Amygdala (tissue), 56 donors: ENCODE measurements at regions not wholly inside any gene's neighbourhood (a gene's known extent, or its start where the extent isn't known, plus 50 kb on each side); places are given as distances from the start of the nearest gene placed in this dataset.
"Not testable (repeated sequence)": the region's sequence is repeated elsewhere in the genome, so short reads cannot be mapped to it uniquely, and the experiment has no call there.

ENCODE experiments used
- DNase-seq, 56 donors: peaks; one replicate each; lab custom pipeline; 2025; lab: John Stamatoyannopoulos, UW

- no peak for DNase-seq
These were observed 76.1 kb upstream of the PPP2R3B start for GRCh38 chrX:462853-463252.

DNA sequence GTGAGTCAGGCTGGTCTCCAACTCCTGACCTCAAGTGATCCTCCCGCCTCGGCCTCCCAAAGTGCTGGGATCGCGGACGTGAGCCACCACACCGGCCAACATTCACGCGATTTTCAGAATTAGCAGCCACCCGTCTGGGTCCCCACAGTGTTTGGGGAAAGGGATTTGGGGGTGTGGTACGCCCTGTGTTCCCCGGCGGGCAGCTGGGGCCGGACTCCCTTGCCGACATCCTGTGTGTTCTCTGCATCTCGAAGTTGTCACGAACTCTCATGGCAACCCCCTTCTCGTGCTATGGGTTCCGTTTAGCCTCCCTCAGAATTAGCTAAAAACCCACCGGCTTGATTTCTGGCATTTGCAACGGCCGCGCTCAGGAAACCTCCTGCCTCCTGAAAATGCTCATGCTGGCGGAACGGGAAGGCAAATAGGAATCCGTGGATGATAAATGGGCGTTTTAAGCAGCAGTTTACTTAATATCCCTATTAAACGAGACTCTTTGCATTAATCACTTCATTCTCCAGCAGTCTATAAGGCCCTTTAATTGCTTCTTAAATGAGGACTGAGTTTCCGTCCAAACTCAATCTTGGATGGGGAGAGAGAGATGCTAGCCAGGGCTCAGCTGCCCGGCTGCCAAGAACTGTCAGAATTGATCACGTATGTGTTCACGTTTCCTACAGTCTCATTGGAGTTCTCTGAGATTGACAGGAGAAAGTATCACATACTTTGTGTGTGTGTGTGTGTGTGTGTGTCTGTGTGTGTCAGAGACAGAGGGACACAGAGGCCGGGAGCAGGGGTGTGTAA, 78.9 kb upstream of the PPP2R3B start:
- no peak for DNase-seq

- DNase-seq, result not testable (repeated sequence)
These were observed 80.1 kb upstream of the PPP2R3B start for GRCh38 chrX:466836-467235.

- not testable (repeated sequence) for DNase-seq
These were observed 81.0 kb upstream of the PPP2R3B start for GRCh38 chrX:467686-468085.

GRCh38 chrX:468979-469378, 82.3 kb upstream of the PPP2R3B start:
- DNase-seq, result no peak

DNA sequence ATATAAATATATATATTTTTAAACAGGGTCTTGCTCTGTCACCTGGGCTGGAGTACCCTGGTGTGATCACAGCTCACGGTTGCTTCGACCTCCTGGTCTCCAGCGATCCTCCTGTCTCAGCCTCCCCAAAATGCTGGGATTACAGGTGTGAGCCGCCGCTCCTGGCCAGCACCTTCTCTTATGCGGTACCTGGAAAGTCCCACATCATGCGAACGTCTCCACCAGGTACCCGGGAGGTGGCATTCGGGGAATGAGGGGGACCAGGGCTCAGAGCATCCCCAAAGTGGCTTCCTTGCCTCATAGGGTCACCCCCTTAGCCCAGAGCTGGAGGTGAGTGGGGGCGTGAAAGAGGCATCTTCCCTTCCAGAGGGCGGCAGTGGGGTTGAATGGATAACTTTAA, 84.0 kb upstream of the PPP2R3B start:
- DNase-seq, result no peak

- DNase-seq, result no peak
These were observed 84.6 kb upstream of the PPP2R3B start for GRCh38 chrX:471281-471680.

DNA sequence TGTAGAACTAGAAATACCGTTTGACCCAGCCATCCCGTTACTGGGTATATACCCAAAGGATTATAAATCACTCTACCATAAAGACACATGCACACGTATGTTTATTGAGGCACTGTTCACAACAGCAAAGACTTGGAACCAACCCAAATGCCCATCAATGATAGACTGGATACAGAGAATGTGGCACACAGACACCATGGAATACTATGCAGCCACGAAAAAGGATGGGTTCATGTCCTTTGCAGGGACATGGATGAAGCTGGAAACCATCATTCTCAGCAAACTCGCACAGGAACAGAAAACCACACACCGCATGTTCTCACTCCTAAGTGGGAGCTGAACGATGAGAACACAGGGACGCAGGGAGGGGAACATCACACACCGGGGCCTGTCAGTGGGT, 85.6 kb upstream of the PPP2R3B start:
- not testable (repeated sequence) for DNase-seq

DNA sequence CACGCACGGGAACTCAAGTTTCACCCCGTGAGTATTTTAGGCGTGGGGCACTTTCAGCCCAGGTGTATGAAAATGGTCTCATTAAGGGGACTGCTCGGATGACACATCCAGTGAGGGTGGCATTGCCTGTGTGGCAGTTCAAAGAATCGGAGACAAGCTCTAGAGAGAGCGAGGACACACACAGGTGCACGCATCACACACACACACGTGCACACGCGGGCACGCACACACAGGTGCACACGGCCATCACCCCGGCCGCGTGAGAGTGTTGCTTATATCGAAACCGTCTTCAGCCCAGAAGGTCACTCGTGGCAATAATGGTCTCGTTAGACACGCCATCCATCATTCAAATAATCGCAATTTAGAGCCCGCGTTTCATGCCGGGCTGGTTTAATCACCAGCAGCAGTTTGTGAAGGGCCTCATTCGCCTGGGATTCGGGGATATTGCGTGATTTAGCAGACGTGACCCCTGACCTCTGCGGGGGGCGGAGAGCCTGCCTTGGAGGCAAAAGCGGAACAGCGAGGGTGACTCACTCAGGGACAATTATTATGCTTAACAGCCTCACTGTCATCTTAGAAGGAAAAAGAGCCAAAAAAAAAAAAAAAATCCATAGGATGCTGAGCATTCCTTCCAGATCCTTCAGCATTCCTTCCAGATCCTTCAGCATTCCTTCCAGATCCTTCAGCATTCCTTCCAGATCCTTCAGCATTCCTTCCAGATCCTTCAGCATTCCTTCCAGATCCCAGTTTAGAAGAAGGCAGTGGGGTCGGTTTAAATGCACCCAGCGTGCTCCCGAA, 89.4 kb upstream of the PPP2R3B start:
- DNase-seq, result no peak

- no peak for DNase-seq
These were observed 90.0 kb upstream of the PPP2R3B start for GRCh38 chrX:476724-477075.

DNA sequence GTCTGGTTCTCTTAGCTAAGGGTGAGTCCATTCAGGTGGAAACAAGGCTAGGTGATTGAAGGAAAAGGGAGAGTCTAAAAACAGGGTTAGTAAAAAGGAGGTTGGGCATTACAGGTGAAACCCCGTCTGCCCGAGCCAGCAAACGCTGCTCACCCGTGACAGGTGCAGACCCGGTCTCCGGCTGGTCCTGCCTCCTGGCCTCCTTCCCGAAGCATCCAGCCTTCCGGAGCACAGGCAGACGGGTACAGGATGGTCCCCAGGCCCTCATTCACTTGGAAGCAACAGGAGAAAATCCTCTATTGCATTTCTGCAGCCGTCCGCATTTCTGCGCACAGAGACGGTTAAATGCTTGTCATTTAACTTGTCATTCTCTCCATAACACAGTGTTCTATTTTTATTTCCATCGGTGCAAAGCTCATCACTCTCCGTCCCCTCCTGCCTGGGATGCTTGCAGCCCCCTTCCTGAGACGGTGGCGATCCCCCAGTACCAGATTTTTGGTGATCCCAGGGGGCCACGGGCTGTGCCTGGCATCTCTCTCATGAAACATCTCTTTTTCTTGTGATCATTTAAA, 90.8 kb upstream of the PPP2R3B start:
- no peak for DNase-seq

- DNase-seq, result no peak
These were observed 92.7 kb upstream of the PPP2R3B start for GRCh38 chrX:479273-479981.

DNA sequence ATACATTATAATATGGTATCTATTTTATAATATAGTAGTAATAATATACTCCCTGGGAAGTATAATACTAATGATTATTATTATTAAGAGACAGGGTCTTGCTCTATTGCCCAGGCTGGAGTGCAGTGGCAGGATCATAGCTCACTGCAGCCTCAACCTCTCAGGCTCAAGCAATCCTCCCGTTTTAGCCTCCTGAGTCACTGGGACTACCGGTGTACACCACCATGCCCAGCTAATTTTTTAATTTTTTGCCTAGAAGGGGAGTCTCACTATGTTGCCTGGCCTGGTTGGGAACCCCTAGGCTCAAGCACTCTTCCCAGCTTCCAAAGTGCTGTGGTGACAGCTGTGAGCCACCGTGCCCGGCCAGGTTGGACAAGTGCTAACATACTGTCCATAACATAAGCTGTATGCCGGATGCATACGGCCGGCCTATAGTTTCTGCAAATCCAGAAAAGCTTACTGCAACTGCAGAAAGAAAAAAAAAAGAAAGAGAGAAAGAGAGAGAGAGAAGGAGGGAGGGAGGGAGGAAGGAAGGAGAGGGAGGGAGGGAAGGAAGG, 94.2 kb upstream of the PPP2R3B start:
- no peak for DNase-seq

GRCh38 chrX:482192-482701, 95.5 kb upstream of the PPP2R3B start:
- DNase-seq, result no peak

DNA sequence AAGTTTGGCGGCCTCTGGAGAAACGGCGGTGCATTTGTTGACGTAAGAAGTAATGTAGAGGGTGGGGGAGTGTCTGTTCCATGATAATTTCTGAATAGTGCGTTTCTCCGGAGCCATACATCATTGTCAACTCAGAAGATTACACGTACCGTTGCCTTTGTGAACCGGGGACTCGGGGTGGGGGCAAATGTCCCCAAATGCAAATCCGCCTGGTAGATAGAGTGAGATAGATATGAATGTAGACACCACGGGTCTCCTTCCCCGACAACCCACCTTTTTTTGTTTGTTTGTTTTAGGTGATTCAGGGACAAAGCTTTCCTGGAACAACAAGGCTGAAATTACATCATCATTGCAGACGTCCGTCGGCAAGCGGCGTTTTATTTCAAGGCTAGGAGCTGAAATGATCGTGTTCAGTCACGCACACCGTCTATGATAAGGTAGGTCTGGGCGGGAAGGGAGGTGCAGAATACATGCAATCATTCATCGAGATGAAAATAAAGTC, 96.0 kb upstream of the PPP2R3B start:
- DNase-seq, result no peak

DNA sequence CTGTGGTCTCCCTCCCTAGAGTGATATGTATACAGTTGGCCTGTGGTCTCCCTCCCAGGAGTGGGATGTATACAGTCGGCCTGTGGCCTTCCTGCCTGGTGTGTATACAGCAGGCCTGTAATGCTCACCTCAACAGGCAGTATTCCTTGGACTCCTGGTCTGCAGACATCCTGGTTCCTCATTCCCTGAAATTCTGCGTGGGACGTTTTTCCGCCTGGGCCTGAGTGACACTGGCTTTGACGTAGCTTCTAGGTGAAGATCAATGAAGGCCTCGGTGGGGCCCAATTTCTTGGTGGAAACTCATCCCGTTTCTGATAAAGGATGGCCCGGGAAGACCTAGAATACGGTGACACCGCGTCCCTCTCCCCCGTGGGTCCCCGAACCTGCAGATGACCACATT, 98.7 kb upstream of the PPP2R3B start:
- no peak for DNase-seq

- DNase-seq, result no peak
These were observed 99.6 kb upstream of the PPP2R3B start for GRCh38 chrX:486325-486724.

DNA sequence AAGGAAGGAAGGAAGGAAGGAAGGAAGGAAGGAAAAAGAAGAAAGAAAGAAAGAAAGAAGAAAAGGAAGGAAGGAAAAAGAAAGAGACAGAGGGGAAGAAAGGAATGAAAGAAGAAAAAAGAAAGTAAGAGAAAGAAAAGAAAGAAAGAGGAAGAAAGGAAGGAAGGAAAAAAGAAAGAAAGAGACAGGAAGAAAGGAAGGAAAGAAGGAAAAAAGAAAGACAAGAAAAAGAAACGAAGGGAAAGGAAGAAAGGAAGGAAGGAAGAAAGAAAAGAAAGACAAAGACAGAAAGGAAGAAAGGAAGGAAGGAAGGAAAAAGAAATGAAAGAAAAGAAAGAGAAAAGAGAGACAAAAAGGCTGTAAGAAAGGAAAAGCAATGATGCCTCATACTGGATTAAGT, 101.1 kb upstream of the PPP2R3B start:
- no peak for DNase-seq

DNA sequence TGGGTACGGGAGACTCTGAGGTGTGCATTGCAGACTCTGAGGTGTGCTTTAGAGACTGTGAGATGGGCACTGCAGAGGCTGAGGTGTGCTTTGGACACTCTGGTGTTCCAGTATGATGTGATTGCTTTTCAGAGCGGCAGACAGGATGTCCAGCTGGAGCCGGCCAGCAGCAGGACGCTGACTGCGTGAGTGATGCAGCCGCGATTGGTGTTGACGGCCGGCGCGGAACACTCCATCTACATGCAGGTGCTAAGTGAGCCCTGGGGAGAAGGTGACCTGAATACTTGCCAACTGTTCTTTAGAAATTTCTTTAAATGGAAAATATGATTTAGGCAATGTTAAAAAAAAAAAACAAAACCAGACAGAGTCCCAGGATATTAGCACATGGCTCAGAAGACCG, 103.1 kb upstream of the PPP2R3B start:
- no peak for DNase-seq
